Activated CD4-positive, alpha-beta memory T cell treated with anti-CD3 and anti-CD28 coated beads, Interleukin-2, amount 10 ng/mL, durations not matched to agents 7 days and 5 days (primary cell): ENCODE measurements at regions not wholly inside any gene's neighbourhood (a gene's known extent, or its start where the extent isn't known, plus 50 kb on each side); places are given as distances from the start of the nearest gene placed in this dataset.
"Not testable (repeated sequence)": the region's sequence is repeated elsewhere in the genome, so short reads cannot be mapped to it uniquely, and the experiment has no call there.

ENCODE experiments used
- CTCF ChIA-PET: fragments of 350-600 bp; sonication (Branson Sonifier 250); formaldehyde crosslinking; loops from one replicate; lab custom pipeline; 2021; ENCODE audit warnings: antibody characterized with exemption, inconsistent platforms; lab: Charles Lee
- POLR2A ChIA-PET: fragments of 350-600 bp; sonication (Branson Sonifier 250); formaldehyde crosslinking; loops from one replicate; lab custom pipeline; 2021; ENCODE audit warnings: antibody characterized with exemption; lab: Charles Lee
- DNase-seq: peaks from one replicate; pipeline ENCODE4 v3.0.0-alpha.2; 2020
- H3K27ac Mint-ChIP-seq: one replicate; pipeline ENCODE4 v1.8.0; 2021; ENCODE audit warnings: mild to moderate bottlenecking, mixed read lengths
- H3K27me3 Mint-ChIP-seq: one replicate; pipeline ENCODE4 v1.8.0; 2021; ENCODE audit warnings: mixed read lengths
- H3K36me3 Mint-ChIP-seq: one replicate; pipeline ENCODE4 v1.8.0; 2021; ENCODE audit warnings: low read depth, mixed read lengths
- H3K4me1 Mint-ChIP-seq: one replicate; pipeline ENCODE4 v1.8.0; 2021; ENCODE audit warnings: mixed read lengths
- H3K4me3 Mint-ChIP-seq: one replicate; pipeline ENCODE4 v1.8.0; 2021; ENCODE audit warnings: mild to moderate bottlenecking, mixed read lengths
- H3K9me3 Mint-ChIP-seq: one replicate; pipeline ENCODE4 v1.8.0; 2021; ENCODE audit warnings: mixed read lengths

- peaks cover 3% of the 10 kb centered on the region for H3K9me3 Mint-ChIP-seq
- H3K4me3 Mint-ChIP-seq: no peak overlapping the region
- no peaks in the 10 kb centered on the region for H3K4me1 Mint-ChIP-seq
- ChIA-PET POLR2A (no interaction called here), CTCF (no interaction called here)
- H3K27ac Mint-ChIP-seq: no peak overlapping the region
- H3K27me3 Mint-ChIP-seq: no peaks in the 10 kb centered on the region
- DNase-seq: no peak
- no peaks in the 10 kb centered on the region for H3K36me3 Mint-ChIP-seq
Measured at GRCh38 chr3:104909198-104909597, 457.5 kb upstream of the ALCAM start.

GRCh38 chr3:104909721-104910120 is 457.0 kb upstream of the ALCAM start:
- CTCF ChIA-PET: no interaction called here
- no peak overlapping the region for H3K27ac Mint-ChIP-seq
- H3K4me1 Mint-ChIP-seq: no peaks in the 10 kb centered on the region
- DNase-seq: no peak
- no peaks in the 10 kb centered on the region for H3K36me3 Mint-ChIP-seq
- H3K9me3 Mint-ChIP-seq: peaks cover 3% of the 10 kb centered on the region
- POLR2A ChIA-PET: no interaction called here
- no peak overlapping the region for H3K4me3 Mint-ChIP-seq
- H3K27me3 Mint-ChIP-seq: no peaks in the 10 kb centered on the region

DNA sequence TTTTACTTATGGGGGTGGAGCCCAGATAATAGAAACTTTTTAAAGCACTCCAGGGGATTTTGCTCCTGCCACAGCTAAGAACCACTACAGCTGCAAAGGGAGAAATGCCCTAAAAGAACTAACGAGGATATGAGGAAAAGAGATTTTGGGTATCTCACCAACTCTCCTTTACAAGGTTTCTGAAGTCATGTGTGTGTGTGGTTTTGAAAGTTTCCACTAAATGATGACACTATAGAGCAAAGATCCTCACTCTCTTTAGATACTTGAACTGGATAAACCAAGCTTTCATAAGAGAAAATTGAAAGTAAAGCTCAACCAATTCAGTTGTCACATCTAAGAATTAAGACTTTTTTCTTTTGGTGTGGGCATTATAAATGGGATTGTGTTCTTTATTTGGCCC is 455.3 kb upstream of the ALCAM start:
- ChIA-PET POLR2A (no interaction called here), CTCF (no interaction called here)
- Mint-ChIP-seq H3K27me3 (no peaks in the 10 kb centered on the region), H3K27ac (no peak overlapping the region), H3K36me3 (no peaks in the 10 kb centered on the region), H3K4me1 (no peaks in the 10 kb centered on the region), H3K4me3 (no peak overlapping the region), H3K9me3 (peaks cover 3% of the 10 kb centered on the region)
- DNase-seq: no peak

- Mint-ChIP-seq H3K36me3 (no peaks in the 10 kb centered on the region), H3K27me3 (no peaks in the 10 kb centered on the region), H3K4me1 (no peaks in the 10 kb centered on the region), H3K9me3 (peaks cover 5% of the 10 kb centered on the region), H3K4me3 (no peak overlapping the region), H3K27ac (no peak overlapping the region)
- POLR2A ChIA-PET: no interaction called here
- no peak for DNase-seq
- CTCF ChIA-PET: no interaction called here
Measured at GRCh38 chr3:104916971-104917370, 449.7 kb upstream of the ALCAM start.

DNA sequence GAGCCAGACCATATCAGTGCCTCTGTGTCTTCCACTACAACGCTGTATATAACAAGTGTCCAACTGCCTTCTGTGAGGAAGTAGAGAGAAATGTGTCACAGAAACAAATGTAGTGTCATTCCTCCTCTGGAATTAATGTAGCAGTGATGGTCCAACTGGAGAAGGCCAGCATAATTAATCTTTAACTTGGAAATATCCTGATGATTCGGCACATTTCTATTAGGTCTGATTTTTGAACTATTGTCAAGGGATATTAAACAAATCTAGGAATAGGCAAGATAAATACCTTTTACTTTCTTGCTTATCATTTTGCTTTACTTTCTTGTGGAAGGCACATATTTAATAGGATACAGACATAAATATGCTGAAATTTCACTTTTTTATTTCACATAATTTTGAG is 446.2 kb upstream of the ALCAM start:
- no peak for DNase-seq
- CTCF ChIA-PET: no interaction called here
- H3K4me3 Mint-ChIP-seq: no peak overlapping the region
- no peaks in the 10 kb centered on the region for H3K36me3 Mint-ChIP-seq
- H3K4me1 Mint-ChIP-seq: no peaks in the 10 kb centered on the region
- peaks cover 5% of the 10 kb centered on the region for H3K9me3 Mint-ChIP-seq
- POLR2A ChIA-PET: no interaction called here
- no peaks in the 10 kb centered on the region for H3K27me3 Mint-ChIP-seq
- H3K27ac Mint-ChIP-seq: no peak overlapping the region

DNA sequence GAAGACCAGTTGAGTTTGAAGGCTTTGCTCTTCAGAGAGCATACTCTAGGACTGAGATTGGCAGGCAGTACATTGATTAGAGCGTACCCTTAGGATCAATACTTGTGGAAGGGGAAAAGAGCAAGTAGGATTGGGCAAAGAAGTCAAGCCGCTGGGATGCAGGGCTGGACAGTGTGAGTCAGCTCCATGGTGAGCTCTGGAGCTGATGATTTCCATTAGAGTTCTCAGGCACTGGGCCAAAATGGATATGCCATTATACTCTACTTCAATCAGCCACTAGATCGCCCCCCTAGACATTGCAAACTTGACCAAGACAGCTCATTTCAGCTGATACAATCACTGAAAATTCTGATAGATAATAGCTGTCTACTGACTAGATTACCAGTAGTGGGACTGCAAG is 432.7 kb upstream of the ALCAM start:
- H3K27ac Mint-ChIP-seq: no peak overlapping the region
- H3K36me3 Mint-ChIP-seq: no peaks in the 10 kb centered on the region
- H3K9me3 Mint-ChIP-seq: peaks cover 3% of the 10 kb centered on the region
- no peaks in the 10 kb centered on the region for H3K4me1 Mint-ChIP-seq
- ChIA-PET POLR2A (no interaction called here), CTCF (no interaction called here)
- no peak for DNase-seq
- H3K27me3 Mint-ChIP-seq: no peaks in the 10 kb centered on the region
- no peak overlapping the region for H3K4me3 Mint-ChIP-seq

DNA sequence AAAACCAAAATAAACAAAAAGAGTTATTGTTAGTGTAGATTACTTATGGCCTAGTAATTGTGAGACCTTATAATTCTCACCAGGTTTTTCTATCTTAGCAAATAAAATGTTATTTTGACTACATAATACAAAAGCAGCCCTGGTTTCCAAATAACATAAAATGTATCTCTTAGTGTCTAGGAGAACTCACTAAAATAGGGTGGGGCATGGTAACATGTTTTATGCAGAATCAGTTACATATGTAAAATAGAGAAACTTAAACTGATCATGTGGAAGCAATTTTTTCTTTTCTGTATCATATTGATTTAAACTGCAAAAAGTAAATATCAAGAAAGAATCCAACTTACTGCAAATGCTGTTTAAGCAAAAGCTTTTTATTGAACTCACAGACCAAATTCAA is 431.1 kb upstream of the ALCAM start:
- no peaks in the 10 kb centered on the region for H3K4me1 Mint-ChIP-seq
- H3K36me3 Mint-ChIP-seq: no peaks in the 10 kb centered on the region
- no peaks in the 10 kb centered on the region for H3K27me3 Mint-ChIP-seq

GRCh38 chr3:104939196-104939595 is 427.5 kb upstream of the ALCAM start:
- Mint-ChIP-seq H3K36me3 (no peaks in the 10 kb centered on the region), H3K9me3 (no peaks in the 10 kb centered on the region), H3K27me3 (no peaks in the 10 kb centered on the region), H3K4me3 (no peak overlapping the region), H3K27ac (no peak overlapping the region), H3K4me1 (no peaks in the 10 kb centered on the region)
- POLR2A ChIA-PET: no interaction called here
- DNase-seq: no peak
- CTCF ChIA-PET: no interaction called here

More for the DNA sequence above, 431.1 kb upstream of the ALCAM start:
- no peak overlapping the region for H3K27ac Mint-ChIP-seq
- H3K4me3 Mint-ChIP-seq: no peak overlapping the region
- no peak for DNase-seq
- POLR2A ChIA-PET: no interaction called here
- H3K9me3 Mint-ChIP-seq: no peaks in the 10 kb centered on the region
- CTCF ChIA-PET: no interaction called here

DNA sequence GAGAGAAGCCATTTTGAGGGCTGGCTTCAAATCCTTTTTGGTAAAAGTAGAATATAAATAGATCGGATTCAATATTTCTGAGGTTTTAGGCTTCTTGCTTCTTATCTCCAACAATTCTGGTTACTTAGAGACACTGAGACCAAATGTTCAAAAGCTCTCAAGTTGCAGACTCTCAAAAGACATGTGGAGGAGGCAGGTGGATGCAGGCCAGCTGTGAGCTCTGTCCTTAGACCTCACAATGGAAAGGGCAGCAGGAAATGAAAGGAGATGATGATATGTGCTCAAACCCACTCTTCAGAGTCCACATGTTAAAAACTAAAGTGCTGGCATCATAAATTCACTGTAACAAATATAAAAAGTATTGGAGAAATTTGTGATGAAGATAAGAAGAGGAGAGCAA is 424.9 kb upstream of the ALCAM start:
- Mint-ChIP-seq H3K36me3 (no peaks in the 10 kb centered on the region), H3K9me3 (no peaks in the 10 kb centered on the region), H3K27me3 (no peaks in the 10 kb centered on the region), H3K4me1 (no peaks in the 10 kb centered on the region), H3K4me3 (no peak overlapping the region), H3K27ac (no peak overlapping the region)
- no peak for DNase-seq
- ChIA-PET POLR2A (no interaction called here), CTCF (no interaction called here)

DNA sequence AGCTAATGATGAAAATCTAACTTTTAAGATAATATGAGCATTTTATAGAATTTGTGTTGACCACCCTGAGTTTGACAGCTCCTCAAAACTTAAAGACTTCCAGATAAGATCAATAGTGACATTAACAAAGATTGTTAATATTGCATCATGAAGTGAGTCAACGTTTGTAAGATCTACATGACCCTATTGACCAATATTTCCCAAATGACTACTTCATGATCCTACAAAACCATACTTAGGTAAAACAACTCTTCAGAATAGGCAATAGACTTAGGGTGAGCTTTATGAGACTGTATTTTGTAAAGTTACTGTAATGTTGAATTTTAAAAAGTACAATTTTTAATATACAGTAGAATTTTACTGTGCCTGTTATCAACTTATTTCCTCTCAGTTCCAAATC is 422.7 kb upstream of the ALCAM start:
- DNase-seq: no peak
- H3K36me3 Mint-ChIP-seq: no peaks in the 10 kb centered on the region
- H3K4me3 Mint-ChIP-seq: no peak overlapping the region
- ChIA-PET POLR2A (no interaction called here), CTCF (no interaction called here)
- no peaks in the 10 kb centered on the region for H3K4me1 Mint-ChIP-seq
- H3K27me3 Mint-ChIP-seq: no peaks in the 10 kb centered on the region
- no peaks in the 10 kb centered on the region for H3K9me3 Mint-ChIP-seq
- no peak overlapping the region for H3K27ac Mint-ChIP-seq

DNA sequence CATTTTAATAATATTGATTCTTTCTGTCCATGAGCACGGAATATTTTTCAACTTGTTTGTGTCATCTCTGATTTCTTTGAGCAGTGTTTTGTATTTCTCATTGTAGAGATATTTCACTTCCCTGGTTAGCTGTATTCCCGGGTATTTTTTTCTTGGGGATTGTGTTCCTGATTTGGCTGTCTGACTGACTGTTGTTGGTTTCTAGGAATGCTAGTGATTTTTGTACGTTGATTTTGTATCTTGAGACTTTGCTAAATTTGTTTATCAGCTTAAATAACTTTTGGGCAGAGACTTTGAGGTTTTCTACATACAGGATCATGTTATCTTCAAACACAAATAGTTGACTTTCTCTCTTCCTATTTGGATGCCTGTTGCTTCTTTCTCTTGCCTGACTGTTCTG is 418.8 kb upstream of the ALCAM start:
- H3K4me3 Mint-ChIP-seq: no peak overlapping the region
- CTCF ChIA-PET: no interaction called here
- no peaks in the 10 kb centered on the region for H3K36me3 Mint-ChIP-seq

DNA sequence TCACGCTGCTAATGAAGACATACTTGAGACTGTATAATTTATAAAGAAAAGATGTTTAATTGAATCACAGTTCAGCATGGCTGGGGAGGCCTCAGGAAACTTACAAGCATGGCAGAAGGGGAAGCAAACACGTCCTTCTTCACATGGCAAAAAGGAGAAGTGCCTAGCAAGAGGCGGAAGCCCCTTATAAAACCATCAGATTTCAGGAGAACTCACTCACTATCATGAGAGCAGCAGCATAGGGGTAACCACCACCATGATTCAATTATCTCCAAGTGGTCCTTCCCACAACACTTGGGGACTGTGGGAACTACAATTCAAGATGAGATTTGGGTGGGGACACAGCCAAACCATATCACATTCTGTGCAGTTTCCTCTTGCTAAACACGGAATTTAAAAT is 416.9 kb upstream of the ALCAM start:
- H3K27ac Mint-ChIP-seq, POLR2A ChIA-PET, H3K4me3 Mint-ChIP-seq, H3K36me3 Mint-ChIP-seq, H3K9me3 Mint-ChIP-seq, DNase-seq, H3K4me1 Mint-ChIP-seq, CTCF ChIA-PET, H3K27me3 Mint-ChIP-seq: not testable (repeated sequence)

More for the DNA sequence above, 418.8 kb upstream of the ALCAM start:
- no peak overlapping the region for H3K27ac Mint-ChIP-seq
- no peaks in the 10 kb centered on the region for H3K9me3 Mint-ChIP-seq
- H3K4me1 Mint-ChIP-seq: no peaks in the 10 kb centered on the region
- DNase-seq: no peak
- POLR2A ChIA-PET: no interaction called here
- no peaks in the 10 kb centered on the region for H3K27me3 Mint-ChIP-seq

GRCh38 chr3:104951426-104951825 is 415.3 kb upstream of the ALCAM start:
- POLR2A ChIA-PET: no interaction called here

DNA sequence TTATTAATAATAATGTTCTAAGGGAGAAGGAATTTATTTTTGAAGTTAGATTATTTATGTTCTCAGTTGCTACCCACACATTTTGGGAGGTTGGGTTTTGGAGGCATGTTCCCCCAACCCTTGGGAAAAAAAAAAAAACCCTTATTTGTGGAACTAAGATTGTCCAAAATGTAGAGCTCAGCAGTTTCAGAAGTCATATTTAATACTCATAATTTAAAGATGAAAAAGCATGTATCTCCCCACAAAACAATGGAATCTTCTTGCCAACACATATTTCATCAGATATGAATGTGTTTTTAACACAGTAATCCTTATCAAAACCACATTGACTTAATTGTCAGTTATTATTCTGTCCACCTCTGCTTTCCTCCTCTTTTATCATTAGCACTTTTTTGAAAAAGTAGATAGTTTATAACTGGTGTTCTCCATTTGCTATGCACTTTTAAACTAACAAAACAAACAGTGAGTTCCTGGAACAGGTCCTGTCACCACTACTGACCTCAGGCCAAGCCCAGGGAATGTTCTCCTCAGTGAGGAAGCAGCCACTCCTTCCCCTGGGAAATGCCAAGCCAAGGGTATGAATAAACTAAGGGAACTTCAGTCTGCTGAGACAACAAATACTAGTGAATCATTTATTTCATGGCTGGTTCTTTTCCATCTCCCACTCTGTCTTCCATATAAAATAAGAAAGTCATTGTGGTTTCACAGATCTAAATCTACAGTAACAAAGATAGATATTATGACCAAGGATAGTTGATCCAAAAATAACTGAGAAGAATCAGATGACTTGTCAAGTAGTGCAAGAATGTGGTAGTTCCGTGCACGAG is 414.4 kb upstream of the ALCAM start:
- DNase-seq: no peak
- Mint-ChIP-seq H3K27ac (no peak overlapping the region), H3K4me1 (no peaks in the 10 kb centered on the region), H3K27me3 (no peaks in the 10 kb centered on the region), H3K4me3 (no peak overlapping the region), H3K9me3 (no peaks in the 10 kb centered on the region), H3K36me3 (no peaks in the 10 kb centered on the region)
- ChIA-PET POLR2A (no interaction called here), CTCF (no interaction called here)

More at GRCh38 chr3:104951426-104951825, 415.3 kb upstream of the ALCAM start:
- no peaks in the 10 kb centered on the region for H3K9me3 Mint-ChIP-seq
- H3K36me3 Mint-ChIP-seq: no peaks in the 10 kb centered on the region
- H3K4me1 Mint-ChIP-seq: no peaks in the 10 kb centered on the region
- no peak overlapping the region for H3K4me3 Mint-ChIP-seq
- CTCF ChIA-PET: no interaction called here
- no peak for DNase-seq
- H3K27ac Mint-ChIP-seq: no peak overlapping the region
- no peaks in the 10 kb centered on the region for H3K27me3 Mint-ChIP-seq
